SU-DHL-6 (cell line): ENCODE measurements at regions not wholly inside any gene's neighbourhood (a gene's known extent, or its start where the extent isn't known, plus 50 kb on each side); places are given as distances from the start of the nearest gene placed in this dataset.

Experiments
- H2AFZ ChIP-seq: fragments of 200-600 bp; sonication (generic); 2 replicates; pipeline ENCODE4 v1.6.1; 2014; ENCODE audit warnings: low read depth, mild to moderate bottlenecking, moderate library complexity, mixed read lengths, antibody characterized with exemption, low read length; ENCODE audit not compliant: severe bottlenecking
- H3F3A ChIP-seq: fragments of 200-600 bp; shearing (Covaris generic); 2 replicates; pipeline ENCODE4 v1.6.0; 2016; ENCODE audit warnings: antibody characterized with exemption, mild to moderate bottlenecking; ENCODE audit not compliant: insufficient read depth
- H3K27ac ChIP-seq: fragments of 200-600 bp; sonication (generic); 2 replicates; pipeline ENCODE4 v1.5.1; 2016; ENCODE audit warnings: low read depth, mild to moderate bottlenecking, low read length, moderate library complexity, mixed read lengths
- H3K27me3 ChIP-seq: fragments of 200-600 bp; sonication (generic), shearing (Covaris generic); 2 replicates; pipeline ENCODE4 v1.6.0; 2014; ENCODE audit warnings: mild to moderate bottlenecking, low read length
- H3K36me3 ChIP-seq: fragments of 200-600 bp; sonication (generic); 2 replicates; pipeline ENCODE4 v1.6.1; 2014; ENCODE audit warnings: mild to moderate bottlenecking, low read length, mixed read lengths
- H3K4me2 ChIP-seq: fragments of 300-600, 200-600 bp; shearing (Covaris generic), sonication (generic); 2 replicates; pipeline ENCODE4 v1.6.0; 2014; ENCODE audit warnings: low read length, low read depth, mild to moderate bottlenecking; ENCODE audit not compliant: poor library complexity, severe bottlenecking
- H3K4me3 ChIP-seq: fragments of 200-600 bp; sonication (generic); 2 replicates; pipeline ENCODE4 v1.5.1; 2014; ENCODE audit warnings: antibody characterized with exemption, low read length, mild to moderate bottlenecking, mixed read lengths; ENCODE audit not compliant: insufficient read depth, poor library complexity, severe bottlenecking
- H3K79me2 ChIP-seq: fragments of 200-600 bp; sonication (generic); 2 replicates; pipeline ENCODE4 v1.6.1; 2014; ENCODE audit warnings: mild to moderate bottlenecking, low read length, moderate library complexity; ENCODE audit not compliant: insufficient read depth
- H3K9ac ChIP-seq: fragments of 200-600 bp; sonication (generic); 2 replicates; pipeline ENCODE4 v1.7.0; 2014; ENCODE audit warnings: mild to moderate bottlenecking, low read length
- H3K9me2 ChIP-seq: fragments of 200-600 bp; sonication (generic); replicated peaks from 2 replicates; pipeline ENCODE4 v1.6.1; 2014; ENCODE audit warnings: low read length; ENCODE audit not compliant: insufficient read depth
- H3K9me3 ChIP-seq: fragments of 200-600 bp; sonication (generic); 2 replicates; pipeline ENCODE4 v1.6.1; 2014; ENCODE audit warnings: low read length, mixed read lengths; ENCODE audit not compliant: insufficient read depth
- H4K20me1 ChIP-seq: fragments of 200-600 bp; sonication (generic); 2 replicates; pipeline ENCODE4 v1.6.1; 2014; ENCODE audit warnings: low read depth, mild to moderate bottlenecking, antibody characterized with exemption, low read length, moderate library complexity, mixed read lengths
- CTCF ChIP-seq: fragments of 200-600 bp; sonication (generic); IDR thresholded peaks from one replicate; pipeline ENCODE4 v1.5.1; 2017; ENCODE audit warnings: antibody characterized with exemption, mild to moderate bottlenecking, low read length, moderate library complexity; ENCODE audit not compliant: insufficient read depth, poor library complexity, severe bottlenecking
- EZH2phosphoT487 ChIP-seq: fragments of 200-600 bp; sonication (generic), shearing (Covaris generic); conservative IDR thresholded peaks from 2 replicates; pipeline ENCODE4 v1.6.1; 2018; ENCODE audit warnings: mild to moderate bottlenecking, antibody characterized with exemption, low read length, moderate library complexity, mixed read lengths

DNA sequence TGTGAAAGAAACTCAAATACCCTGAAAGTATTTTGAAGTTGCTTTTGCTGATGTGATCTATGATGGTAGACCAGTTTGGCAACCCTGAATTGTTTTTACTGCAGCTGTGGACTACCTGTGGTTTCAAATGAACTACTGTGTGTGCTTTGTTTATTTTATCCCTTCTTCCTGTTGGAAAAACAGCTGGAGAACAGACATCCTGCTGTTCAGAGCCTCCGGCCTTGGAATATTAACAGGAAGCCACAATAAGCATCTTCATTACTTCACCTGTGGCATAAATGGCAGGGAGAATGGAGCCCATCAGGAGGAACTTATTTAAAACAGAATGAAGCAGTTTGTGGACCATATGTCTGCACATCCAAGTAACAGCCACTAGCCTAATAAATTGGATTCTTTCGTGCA, 104.8 kb downstream of the DUSP6 start:
- no peaks in the 10 kb centered on the region for H3K27me3 ChIP-seq
- H3F3A ChIP-seq: no peaks in the 10 kb centered on the region
- no peaks in the 10 kb centered on the region for H3K9me3 ChIP-seq
- no peaks in the 10 kb centered on the region for H4K20me1 ChIP-seq
- no peaks in the 10 kb centered on the region for H3K79me2 ChIP-seq
- H3K36me3 ChIP-seq: no peaks in the 10 kb centered on the region
- no peak overlapping the region for H2AFZ ChIP-seq
- no peaks in the 10 kb centered on the region for H3K9me2 ChIP-seq
- no peak overlapping the region for H3K4me3 ChIP-seq
- H3K4me2 ChIP-seq: no peak overlapping the region
- H3K9ac ChIP-seq: no peak overlapping the region
- H3K27ac ChIP-seq: no peak overlapping the region
- TF ChIP-seq EZH2phosphoT487 (no peak), CTCF (no peak)

DNA sequence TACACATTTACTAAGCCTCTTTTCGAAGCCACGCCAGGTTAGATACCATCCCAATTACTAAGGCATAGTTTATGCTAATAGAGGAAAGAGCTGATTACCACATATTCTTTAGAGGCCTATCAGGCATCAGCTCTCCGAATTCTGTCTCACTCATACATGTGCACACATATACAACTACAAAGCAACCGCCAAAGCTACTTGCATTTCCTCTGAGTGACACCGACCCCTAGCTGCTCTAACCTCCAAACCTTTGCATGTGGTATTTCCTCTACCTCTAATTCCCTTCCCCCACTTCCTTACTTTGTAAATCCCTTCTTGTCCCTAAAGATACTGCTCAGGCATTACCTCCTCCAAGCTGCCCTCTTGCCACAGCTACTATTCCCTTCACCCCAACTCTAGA, 107.2 kb downstream of the DUSP6 start:
- no peaks in the 10 kb centered on the region for H3K9me3 ChIP-seq
- H3K9me2 ChIP-seq: no peaks in the 10 kb centered on the region
- H4K20me1 ChIP-seq: no peaks in the 10 kb centered on the region
- H3K27ac ChIP-seq: no peak overlapping the region
- H2AFZ ChIP-seq: no peak overlapping the region
- no peak overlapping the region for H3K4me2 ChIP-seq
- H3K79me2 ChIP-seq: no peaks in the 10 kb centered on the region
- no peak overlapping the region for H3K4me3 ChIP-seq
- no peaks in the 10 kb centered on the region for H3K36me3 ChIP-seq
- no peak for TF ChIP-seq CTCF
- no peak for TF ChIP-seq EZH2phosphoT487
- H3K9ac ChIP-seq: no peak overlapping the region
- no peaks in the 10 kb centered on the region for H3K27me3 ChIP-seq
- H3F3A ChIP-seq: no peaks in the 10 kb centered on the region

DNA sequence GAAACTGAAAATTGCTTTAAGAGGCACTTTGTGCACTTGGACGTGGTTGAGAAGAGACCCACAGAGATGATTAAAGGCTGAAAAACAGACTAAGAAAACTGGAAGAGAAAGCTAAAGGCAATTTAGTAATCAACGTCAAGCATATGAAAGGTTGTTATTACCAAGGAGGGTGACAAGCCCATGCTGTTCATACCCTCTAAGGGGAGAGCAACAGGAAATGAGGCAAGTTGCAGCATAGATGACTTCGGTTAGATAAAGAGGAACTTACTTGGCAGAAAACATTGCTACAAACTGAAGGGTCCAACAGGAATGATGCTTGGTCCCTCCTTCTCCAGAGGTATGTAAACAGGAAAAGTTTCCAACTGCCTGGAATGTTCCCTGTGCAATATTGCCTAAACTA, 107.8 kb downstream of the DUSP6 start:
- TF ChIP-seq CTCF (no peak), EZH2phosphoT487 (no peak)
- no peaks in the 10 kb centered on the region for H4K20me1 ChIP-seq
- H3K9me3 ChIP-seq: no peaks in the 10 kb centered on the region
- no peaks in the 10 kb centered on the region for H3K27me3 ChIP-seq
- no peaks in the 10 kb centered on the region for H3F3A ChIP-seq
- no peak overlapping the region for H3K9ac ChIP-seq
- no peaks in the 10 kb centered on the region for H3K9me2 ChIP-seq
- H3K79me2 ChIP-seq: no peaks in the 10 kb centered on the region
- H3K4me3 ChIP-seq: no peak overlapping the region
- no peak overlapping the region for H3K27ac ChIP-seq
- H3K4me2 ChIP-seq: no peak overlapping the region
- H3K36me3 ChIP-seq: no peaks in the 10 kb centered on the region
- H2AFZ ChIP-seq: no peak overlapping the region

- H3K27ac ChIP-seq: no peak overlapping the region
- H3K9me2 ChIP-seq: no peaks in the 10 kb centered on the region
- H3K9ac ChIP-seq: no peak overlapping the region
- H3K4me2 ChIP-seq: no peak overlapping the region
- H3F3A ChIP-seq: no peaks in the 10 kb centered on the region
- H2AFZ ChIP-seq: no peak overlapping the region
- H4K20me1 ChIP-seq: no peaks in the 10 kb centered on the region
- H3K9me3 ChIP-seq: no peaks in the 10 kb centered on the region
- no peak for TF ChIP-seq EZH2phosphoT487
- no peak for TF ChIP-seq CTCF
- H3K79me2 ChIP-seq: no peaks in the 10 kb centered on the region
- no peak overlapping the region for H3K4me3 ChIP-seq
- no peaks in the 10 kb centered on the region for H3K36me3 ChIP-seq
- H3K27me3 ChIP-seq: no peaks in the 10 kb centered on the region
Observed at GRCh38 chr12:89243771-89244170, 108.5 kb downstream of the DUSP6 start.
